Kidney (tissue), 13 donors: ENCODE measurements at regions not wholly inside any gene's neighbourhood (a gene's known extent, or its start where the extent isn't known, plus 50 kb on each side); places are given as distances from the start of the nearest gene placed in this dataset.
A peak's percentile ranks its signal among the peaks of the same experiment; 100 is the strongest.

Experiments
- DNase-seq, 5 donors: peaks; one replicate each; pipeline ENCODE4 v3.0.0-alpha.2; 2013 to 2020
- FAIRE-seq: peaks from 2 replicates; lab custom pipeline; 2012; peaks lifted over from hg19 to GRCh38; lab: Jason Lieb, UNC
- H3K27ac ChIP-seq, 2 donors: one replicate each; pipeline ENCODE4 v1.7.0; 2013; ENCODE audit warnings: low read depth in 2 of 2, low read length in 2 of 2, inconsistent platforms in 1 of 2
- H3K27me3 ChIP-seq: one replicate; pipeline ENCODE4 v1.7.1; 2013; ENCODE audit warnings: low read length, inconsistent platforms; ENCODE audit not compliant: control insufficient read depth, insufficient read depth
- H3K36me3 ChIP-seq, 3 donors: one replicate each; pipeline versions ENCODE4 v1.7.0 to v1.7.1; 2013; ENCODE audit warnings: low read length in 3 of 3, control low read depth in 1 of 3, inconsistent platforms in 1 of 3; ENCODE audit not compliant: insufficient read depth in 3 of 3, control insufficient read depth in 2 of 3
- H3K4me1 ChIP-seq, 3 donors: one replicate each; pipeline versions ENCODE4 v1.7.0 to v1.7.1; 2013; ENCODE audit warnings: low read length in 3 of 3, inconsistent platforms in 1 of 3, low read depth in 1 of 3; ENCODE audit not compliant: control insufficient read depth in 2 of 3, insufficient read depth in 2 of 3
- H3K4me3 ChIP-seq, 3 donors: one replicate each; pipeline versions ENCODE4 v1.7.0 to v1.8.1; 2013; ENCODE audit warnings: low read length in 3 of 3, control low read depth in 1 of 3, inconsistent platforms in 1 of 3
- H3K9ac ChIP-seq, 3 donors: one replicate each; pipeline versions ENCODE4 v1.7.0 to v1.7.1; 2013; ENCODE audit warnings: low read length in 3 of 3, control low read depth in 1 of 3, inconsistent platforms in 1 of 3
- H3K9me3 ChIP-seq, 3 donors: one replicate each; pipeline versions ENCODE4 v1.7.0 to v1.7.1; 2013; ENCODE audit warnings: low read length in 3 of 3, control low read depth in 1 of 3, inconsistent platforms in 1 of 3; ENCODE audit not compliant: control insufficient read depth in 2 of 3, insufficient read depth in 1 of 3
- CTCF ChIP-seq: IDR thresholded peaks from 3 replicates; pipeline ENCODE4 v1.5.1; 2012; ENCODE audit warnings: mild to moderate bottlenecking, moderate library complexity, borderline replicate concordance; ENCODE audit not compliant: insufficient read depth; ENCODE audit errors: extremely low read depth
- intact Hi-C: fragments of 100-400 bp; cut with DNase I; formaldehyde crosslinking; loops from one replicate; pipeline ENCODE4 v1.11.1; 2022
- donor health status: control.
- donor health status: control.
- donor health status: control.
- donor health status: control.
- donor health status: control.
- donor health status: DM: yes; HTN: yes; CAD: no.
- donor health status: Normal renal cell carcinoma (clear cell type).

- no peaks in the 10 kb centered on the region for H3K4me1 ChIP-seq
- FAIRE-seq (no peak), DNase-seq (peak in 1 of 5 donors; percentile 16)
- no peak overlapping the region for H3K4me3 ChIP-seq
- intact Hi-C loops: no loop called here
- no peaks in the 10 kb centered on the region for H3K36me3 ChIP-seq
- H3K27me3 ChIP-seq: no peaks in the 10 kb centered on the region
- H3K9me3 ChIP-seq: no peaks in the 10 kb centered on the region
- H3K27ac ChIP-seq: no peak overlapping the region
- H3K9ac ChIP-seq: no peak overlapping the region
- no peak for TF ChIP-seq CTCF
Measured at GRCh38 chr5:167710444-167711073, 580.9 kb upstream of the WWC1 start.

- DNase-seq (no peak), FAIRE-seq (no peak)
- Histone ChIP-seq H3K27ac (no peak overlapping the region), H3K9me3 (no peaks in the 10 kb centered on the region), H3K36me3 (no peaks in the 10 kb centered on the region), H3K27me3 (no peaks in the 10 kb centered on the region), H3K9ac (no peak overlapping the region), H3K4me3 (no peak overlapping the region), H3K4me1 (no peaks in the 10 kb centered on the region)
- no peak for TF ChIP-seq CTCF
- intact Hi-C loops: no loop called here
Measured at GRCh38 chr5:167712986-167713585, 578.4 kb upstream of the WWC1 start.

GRCh38 chr5:167713896-167714295, 577.5 kb upstream of the WWC1 start:
- intact Hi-C loops: no loop called here
- Histone ChIP-seq H3K9me3 (no peaks in the 10 kb centered on the region), H3K27ac (no peak overlapping the region), H3K4me1 (no peaks in the 10 kb centered on the region), H3K27me3 (no peaks in the 10 kb centered on the region), H3K9ac (no peak overlapping the region), H3K36me3 (no peaks in the 10 kb centered on the region), H3K4me3 (no peak overlapping the region)
- DNase-seq: no peak
- no peak for FAIRE-seq
- TF ChIP-seq CTCF: no peak
